Transverse colon (tissue), 4 donors: ENCODE measurements at regions not wholly inside any gene's neighbourhood (a gene's known extent, or its start where the extent isn't known, plus 50 kb on each side); places are given as distances from the start of the nearest gene placed in this dataset.

Experiments
- POLR2A ChIP-seq: fragments of 450-650 bp; IDR thresholded peaks from one replicate; pipeline ENCODE4 v1.6.1; 2016; ENCODE audit warnings: antibody characterized with exemption, mild to moderate bottlenecking, moderate library complexity
- POLR2AphosphoS5 ChIP-seq, 3 donors: sonication (generic); formaldehyde crosslinking; IDR thresholded peaks; one replicate each; pipeline ENCODE4 v1.6.1; 2016; ENCODE audit warnings: antibody characterized with exemption in 3 of 3
- TF ChIP-seq, protein P1 (sequence below), 5 experiments: fragments of 200-600 bp in 3 of 5; fragments of 450-650 bp in 2 of 5; sonication (generic) in 3 of 5; IDR thresholded peaks; 1 replicate in 2 of 5; 2 replicates in 3 of 5; pipeline ENCODE4 v1.5.1; 2016 to 2017; ENCODE audit warnings: antibody characterized with exemption in 5 of 5, inconsistent platforms in 3 of 5, mild to moderate bottlenecking in 2 of 5, moderate library complexity in 1 of 5

DNA sequence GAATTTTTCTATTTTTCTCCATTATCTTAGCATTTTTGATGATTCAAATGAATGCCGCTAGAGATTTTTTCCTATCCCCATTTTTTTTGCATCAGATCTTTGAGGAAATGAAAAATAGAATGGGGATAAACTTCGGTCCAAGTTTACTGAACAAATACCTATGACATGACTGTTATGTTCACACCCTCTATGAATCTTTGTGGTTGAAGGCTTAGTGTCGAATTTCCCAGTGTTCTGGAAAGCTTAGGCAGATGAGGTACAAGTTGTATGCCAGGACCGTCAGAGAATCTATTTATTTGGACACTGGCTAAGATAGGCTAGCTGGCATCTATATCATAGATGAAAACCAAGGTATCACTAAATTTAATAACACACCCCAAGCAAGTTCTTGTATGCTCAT is 123.4 kb downstream of the SPCS3 start:
- TF ChIP-seq, protein P1, sequence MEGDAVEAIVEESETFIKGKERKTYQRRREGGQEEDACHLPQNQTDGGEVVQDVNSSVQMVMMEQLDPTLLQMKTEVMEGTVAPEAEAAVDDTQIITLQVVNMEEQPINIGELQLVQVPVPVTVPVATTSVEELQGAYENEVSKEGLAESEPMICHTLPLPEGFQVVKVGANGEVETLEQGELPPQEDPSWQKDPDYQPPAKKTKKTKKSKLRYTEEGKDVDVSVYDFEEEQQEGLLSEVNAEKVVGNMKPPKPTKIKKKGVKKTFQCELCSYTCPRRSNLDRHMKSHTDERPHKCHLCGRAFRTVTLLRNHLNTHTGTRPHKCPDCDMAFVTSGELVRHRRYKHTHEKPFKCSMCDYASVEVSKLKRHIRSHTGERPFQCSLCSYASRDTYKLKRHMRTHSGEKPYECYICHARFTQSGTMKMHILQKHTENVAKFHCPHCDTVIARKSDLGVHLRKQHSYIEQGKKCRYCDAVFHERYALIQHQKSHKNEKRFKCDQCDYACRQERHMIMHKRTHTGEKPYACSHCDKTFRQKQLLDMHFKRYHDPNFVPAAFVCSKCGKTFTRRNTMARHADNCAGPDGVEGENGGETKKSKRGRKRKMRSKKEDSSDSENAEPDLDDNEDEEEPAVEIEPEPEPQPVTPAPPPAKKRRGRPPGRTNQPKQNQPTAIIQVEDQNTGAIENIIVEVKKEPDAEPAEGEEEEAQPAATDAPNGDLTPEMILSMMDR (IDR thresholded peaks at IDR 0.05) = no peak
- no peak for TF ChIP-seq POLR2A
- no peak for TF ChIP-seq POLR2AphosphoS5 (IDR thresholded peaks at IDR 0.05)
